CD4-positive, alpha-beta T cell treated with Interleukin-10 for 1 hour (primary cell): ENCODE measurements at regions not wholly inside any gene's neighbourhood (a gene's known extent, or its start where the extent isn't known, plus 50 kb on each side); places are given as distances from the start of the nearest gene placed in this dataset.

ENCODE experiments used
- DNase-seq: peaks from one replicate; pipeline ENCODE4 v3.0.0-alpha.2; 2020

GRCh38 chr9:106689089-106689488, 173.9 kb upstream of the ZNF462 start:
- no peak for DNase-seq

DNA sequence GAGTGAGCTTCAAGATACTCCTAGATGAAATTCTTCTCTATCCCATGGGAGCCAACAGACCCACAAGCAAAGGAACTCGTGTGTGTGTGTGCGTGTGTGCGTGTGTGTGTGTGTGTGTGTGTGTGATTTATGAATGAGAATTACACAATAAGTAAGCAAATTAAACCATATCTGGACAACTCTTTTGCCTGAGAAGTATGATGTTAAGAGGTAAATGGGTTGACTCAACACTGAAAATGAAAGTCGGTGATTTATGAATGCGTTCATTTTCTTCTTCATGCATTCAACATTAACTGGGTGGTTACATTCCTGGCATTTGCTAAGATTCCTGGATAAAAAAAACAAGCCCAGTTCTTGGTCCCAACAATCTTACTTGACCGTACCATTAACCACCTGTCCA, 171.3 kb upstream of the ZNF462 start:
- DNase-seq = no peak

DNA sequence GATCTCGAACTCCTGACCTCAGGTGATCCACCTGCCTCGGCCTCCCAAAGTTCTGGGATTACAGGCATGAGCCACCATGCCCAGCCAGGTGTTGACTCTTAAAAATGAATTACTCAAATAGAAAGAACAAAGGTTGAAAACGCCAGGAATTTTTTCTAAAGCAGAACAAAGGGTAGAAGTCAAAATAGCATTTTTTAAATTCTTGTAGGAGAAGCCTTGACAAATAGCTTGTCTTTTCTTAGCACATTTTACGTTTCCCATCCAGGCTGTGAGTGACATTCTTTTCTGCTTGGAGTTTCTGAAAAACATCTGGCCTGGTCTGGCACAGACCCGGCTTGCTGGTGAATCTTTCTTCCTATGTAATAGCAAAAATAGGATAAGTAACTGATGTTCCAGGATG, 169.4 kb upstream of the ZNF462 start:
- DNase-seq = no peak

DNA sequence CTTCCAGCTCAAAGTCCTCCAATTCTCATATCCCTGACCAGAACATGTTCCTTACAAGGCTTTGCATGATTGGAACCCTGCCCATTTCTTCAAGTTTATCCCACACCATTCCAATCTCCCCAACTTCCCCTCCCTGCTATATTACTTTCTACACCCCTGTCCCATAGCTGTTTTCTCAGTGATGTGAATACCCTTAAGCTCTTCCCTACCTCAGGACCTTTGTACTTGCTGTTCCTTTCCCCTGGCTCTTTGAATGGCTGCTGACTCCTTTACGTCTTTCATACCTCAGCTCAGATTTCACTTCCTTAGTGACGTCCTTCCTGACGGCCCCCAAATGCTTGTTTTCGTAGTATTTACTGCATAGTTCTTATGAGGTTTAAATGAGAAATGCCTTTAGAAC, 166.2 kb upstream of the ZNF462 start:
- DNase-seq = no peak

DNA sequence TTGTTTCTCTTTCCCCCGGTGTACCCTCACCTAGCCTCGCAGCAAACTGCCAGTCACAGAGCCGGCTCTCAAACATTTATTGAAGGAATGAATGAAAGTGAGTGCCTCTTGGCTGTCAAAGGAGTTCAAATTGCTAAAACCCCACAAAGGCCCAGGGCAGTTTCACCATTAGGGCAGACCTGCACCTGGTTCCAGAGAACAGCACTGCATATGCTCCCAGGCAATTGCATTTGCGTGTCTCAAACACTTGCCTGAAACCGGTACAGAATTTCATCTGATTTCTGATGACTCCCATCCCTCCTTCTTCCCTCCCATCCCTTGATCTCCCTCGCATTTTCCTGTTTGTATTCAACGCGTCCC, 165.6 kb upstream of the ZNF462 start:
- DNase-seq = no peak

GRCh38 chr9:106697750-106698502, 165.0 kb upstream of the ZNF462 start:
- no peak for DNase-seq

DNA sequence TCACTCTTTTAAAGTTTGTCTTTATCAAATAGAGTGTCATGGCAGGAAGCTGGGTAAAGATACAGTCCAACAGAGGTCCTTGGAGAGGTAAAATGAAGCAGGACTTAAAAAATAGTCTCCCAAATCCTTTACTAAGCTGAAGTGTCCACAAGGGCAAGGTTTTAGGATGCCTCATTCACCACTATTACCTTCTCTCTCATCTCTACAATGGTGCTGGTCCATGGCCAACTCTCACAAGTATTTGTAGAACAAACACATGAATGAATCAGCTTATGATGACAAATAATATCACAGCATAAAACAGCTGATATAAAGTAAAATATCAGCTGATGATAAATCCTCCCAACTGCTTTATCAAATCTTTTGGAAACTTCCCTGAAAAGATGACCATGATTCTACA, 162.3 kb upstream of the ZNF462 start:
- DNase-seq = no peak

DNA sequence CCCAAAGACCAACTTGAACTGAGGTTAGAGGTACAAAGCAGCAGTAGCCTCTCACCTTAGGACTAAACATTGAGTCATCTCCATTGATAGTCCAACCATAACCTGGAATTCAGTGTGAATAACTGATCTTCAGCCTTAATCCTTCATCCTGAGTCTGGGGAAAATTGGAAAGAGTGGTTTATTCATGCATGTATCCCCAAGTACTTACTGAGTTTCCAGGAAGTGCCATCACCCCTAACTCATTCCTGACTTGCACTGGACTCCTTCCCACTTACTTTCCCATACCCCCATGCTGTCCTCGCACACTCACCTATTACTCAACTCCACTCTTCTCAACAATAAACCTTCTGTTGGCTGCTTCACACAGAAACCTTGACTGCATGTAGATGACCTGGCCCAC, 161.4 kb upstream of the ZNF462 start:
- DNase-seq = no peak

GRCh38 chr9:106704056-106704615, 158.8 kb upstream of the ZNF462 start:
- DNase-seq = no peak

GRCh38 chr9:106707291-106707690, 155.7 kb upstream of the ZNF462 start:
- no peak for DNase-seq

DNA sequence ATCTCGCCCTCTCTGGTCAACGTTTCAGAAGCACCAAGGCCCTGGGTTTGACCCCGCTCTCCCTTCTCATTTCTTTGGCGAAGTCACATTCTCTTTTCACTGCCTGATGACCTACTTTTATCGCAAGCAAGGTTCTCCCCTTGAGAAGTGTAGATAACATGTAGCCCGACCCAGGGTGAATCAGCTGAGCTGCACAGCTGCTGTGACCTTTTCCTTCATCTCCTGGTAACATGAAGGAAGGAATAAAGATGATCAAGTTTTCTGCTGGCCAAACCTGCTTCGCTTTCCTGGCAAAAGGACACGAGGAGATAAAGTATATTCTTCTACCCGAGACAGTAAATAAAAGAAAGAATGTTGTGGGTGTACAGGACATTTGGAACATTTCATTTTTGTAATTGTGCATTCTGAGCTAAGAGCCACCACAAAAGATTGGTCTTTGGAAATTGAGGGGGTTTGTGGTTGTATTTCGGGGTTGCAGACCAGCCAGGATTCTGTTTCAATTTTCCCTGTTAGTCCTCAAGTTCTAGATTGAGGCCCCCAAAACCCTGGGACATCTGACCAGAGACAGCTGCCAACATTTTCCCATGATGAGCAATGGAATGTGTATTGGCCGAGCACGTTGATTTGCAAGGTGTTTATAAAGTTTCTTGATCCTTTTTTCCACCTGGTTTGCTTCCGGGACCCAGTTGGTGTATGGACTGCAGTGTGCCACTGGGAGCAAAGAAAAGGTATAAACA, 155.1 kb upstream of the ZNF462 start:
- DNase-seq = no peak

DNA sequence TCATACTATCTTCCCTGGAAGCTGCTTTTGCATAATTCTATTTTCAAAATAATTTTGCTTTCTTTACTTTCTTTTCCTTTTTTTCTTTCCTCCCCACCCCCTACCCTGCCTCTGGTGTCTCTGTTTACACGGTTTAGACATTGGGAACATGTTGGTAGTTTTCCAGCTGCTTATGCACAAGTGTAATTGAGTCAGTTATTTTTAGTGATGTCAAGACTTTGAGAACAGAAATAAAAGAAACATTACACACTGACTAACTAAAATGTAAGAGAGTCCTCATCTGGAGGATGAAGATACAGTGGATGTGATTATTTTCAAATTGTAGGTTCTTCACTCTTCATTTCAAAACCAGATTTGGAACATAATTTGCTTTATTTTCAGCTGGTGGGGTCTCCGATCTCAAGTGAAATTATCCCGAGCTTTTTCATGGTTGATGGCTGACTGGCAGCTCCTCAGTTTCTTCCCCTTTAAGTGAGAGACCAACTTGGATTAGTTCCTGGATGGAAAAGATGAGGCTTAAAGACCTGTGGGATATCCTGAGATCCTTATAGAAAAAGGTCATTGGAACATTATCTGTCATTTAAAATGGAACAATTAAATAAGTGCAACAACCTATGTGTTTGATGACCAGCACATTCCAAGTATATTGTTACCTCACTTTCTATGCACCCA, 154.4 kb upstream of the ZNF462 start:
- DNase-seq = no peak

DNA sequence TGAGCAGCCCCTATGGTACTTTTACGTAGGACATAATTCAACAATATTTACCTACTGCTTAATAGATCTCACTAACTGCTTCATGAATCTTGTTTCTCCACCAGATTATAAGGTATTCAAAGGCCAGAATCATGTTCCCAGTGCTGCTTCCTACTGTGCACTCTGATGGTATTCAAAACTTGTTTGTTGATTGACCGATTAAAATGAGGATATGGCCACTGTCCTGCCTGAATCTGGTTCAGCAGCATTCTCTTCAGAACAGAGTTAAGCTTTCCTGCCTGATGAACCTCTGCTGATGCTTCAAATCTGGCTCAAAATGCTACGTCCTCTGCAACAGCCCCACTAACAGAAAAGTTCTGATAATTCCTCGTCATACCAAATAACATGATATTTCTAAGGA, 150.7 kb upstream of the ZNF462 start:
- DNase-seq = no peak

- DNase-seq = no peak
These were observed 149.8 kb upstream of the ZNF462 start for GRCh38 chr9:106713206-106713605.

- no peak for DNase-seq
These were observed 146.1 kb upstream of the ZNF462 start for GRCh38 chr9:106716820-106717219.

GRCh38 chr9:106717686-106718085, 145.3 kb upstream of the ZNF462 start:
- DNase-seq = no peak

GRCh38 chr9:106718936-106719335, 144.0 kb upstream of the ZNF462 start:
- no peak for DNase-seq

DNA sequence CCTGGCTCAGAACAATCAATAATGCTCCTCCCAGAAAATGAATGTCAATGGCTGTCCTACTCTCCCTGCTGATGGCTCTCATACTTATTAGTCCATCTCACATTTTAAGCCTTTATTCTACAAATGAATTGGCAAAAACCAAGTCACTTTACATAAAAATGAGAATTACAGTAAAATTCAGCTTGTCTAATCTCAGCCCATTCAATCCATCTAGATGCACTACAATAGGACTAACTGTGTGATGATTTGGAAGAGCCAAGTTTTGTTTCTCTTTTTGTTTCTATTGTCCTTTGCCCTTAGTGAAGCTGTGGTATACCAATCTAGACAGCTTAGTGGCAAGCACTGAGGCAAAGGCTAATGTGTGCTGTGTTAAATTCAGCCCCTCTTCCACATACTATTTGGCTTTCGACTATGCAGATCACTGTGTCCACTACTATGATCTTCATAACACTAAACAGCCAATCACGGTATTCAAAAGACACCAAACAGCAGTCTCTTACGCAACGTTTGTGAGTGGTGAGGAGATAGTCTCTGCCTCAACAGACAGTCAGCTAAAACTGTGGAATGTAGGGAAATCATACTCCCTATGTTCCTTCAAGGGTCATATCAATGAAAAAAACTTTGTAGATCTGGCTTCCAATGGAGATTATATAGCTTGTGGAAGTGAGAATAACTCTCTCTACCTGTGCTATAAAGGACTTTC, 140.8 kb upstream of the ZNF462 start:
- no peak for DNase-seq

DNA sequence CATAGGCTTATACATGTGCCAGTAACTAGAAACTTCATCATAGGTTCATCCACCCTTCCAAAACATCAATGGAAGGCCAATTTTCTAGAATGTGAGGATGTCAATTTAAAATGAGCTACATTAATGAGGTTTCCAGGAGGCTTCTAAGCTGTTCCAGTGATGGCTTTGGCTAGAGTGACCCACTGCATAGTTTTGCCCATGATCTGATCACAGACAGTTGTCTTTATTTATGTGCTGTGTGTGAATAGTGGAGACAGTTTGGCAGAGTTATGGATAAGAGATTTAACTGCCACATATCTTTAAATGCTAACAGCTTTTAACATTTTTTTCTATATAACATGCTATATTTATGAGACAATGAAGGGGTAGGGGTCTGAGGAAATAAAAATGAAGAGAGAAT, 139.0 kb upstream of the ZNF462 start:
- DNase-seq = no peak

GRCh38 chr9:106724566-106724965, 138.4 kb upstream of the ZNF462 start:
- DNase-seq = no peak

DNA sequence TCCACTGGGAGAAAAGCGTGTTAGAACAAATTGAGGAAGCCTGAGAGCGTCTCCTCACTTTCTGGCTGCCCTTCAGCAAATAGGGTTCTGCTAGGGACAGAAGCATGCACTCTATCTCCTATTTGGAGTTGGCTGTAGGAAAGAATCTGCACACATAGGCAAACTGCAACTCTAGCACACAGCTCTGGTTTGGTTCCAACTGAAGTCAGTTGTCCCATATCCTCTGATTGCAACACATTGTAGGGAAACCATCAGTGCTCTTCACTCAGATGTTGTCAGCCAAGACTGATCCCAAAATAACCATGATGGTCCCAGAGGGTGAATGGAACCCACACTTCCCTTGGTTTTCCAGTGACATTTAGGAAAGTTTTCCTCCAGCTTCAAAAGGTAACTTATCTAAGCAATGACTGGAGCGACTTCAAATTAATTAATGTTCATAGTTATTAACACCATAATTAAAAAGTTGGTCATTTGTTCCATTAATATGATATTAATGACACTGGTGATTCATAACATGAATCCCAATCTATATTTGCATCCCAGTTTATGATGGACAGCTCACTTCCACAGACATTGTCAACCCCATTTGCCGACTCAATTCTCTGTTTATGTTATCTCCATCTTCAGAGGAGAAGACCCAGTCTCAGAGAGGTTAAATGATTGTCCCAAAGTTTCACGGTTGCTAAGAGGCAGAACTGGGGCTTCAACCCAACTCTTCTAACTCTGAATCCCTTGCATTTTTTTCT, 136.7 kb upstream of the ZNF462 start:
- DNase-seq = no peak

- DNase-seq = no peak
These were observed 135.0 kb upstream of the ZNF462 start for GRCh38 chr9:106727969-106728368.
